KMS-11 (cell line): ENCODE measurements at regions not wholly inside any gene's neighbourhood (a gene's known extent, or its start where the extent isn't known, plus 50 kb on each side); places are given as distances from the start of the nearest gene placed in this dataset.

Source experiments
- H2AFZ ChIP-seq: fragments of 200-600 bp; sonication (generic); 2 replicates; pipeline ENCODE4 v1.6.1; 2016; ENCODE audit warnings: antibody characterized with exemption, mixed run types, low read depth
- H3K27ac ChIP-seq: fragments of 200-600 bp; sonication (generic); 2 replicates; pipeline ENCODE4 v1.6.1; 2016; ENCODE audit warnings: mild to moderate bottlenecking, mixed run types
- H3K27me3 ChIP-seq: fragments of 200-600 bp; sonication (generic); 2 replicates; pipeline ENCODE4 v1.6.1; 2017; ENCODE audit warnings: mild to moderate bottlenecking, low read depth, mixed run types, moderate library complexity; ENCODE audit not compliant: insufficient read depth
- H3K36me3 ChIP-seq: fragments of 200-600 bp; sonication (generic); 2 replicates; pipeline ENCODE4 v1.6.1; 2017; ENCODE audit warnings: mild to moderate bottlenecking, mixed run types; ENCODE audit not compliant: insufficient read depth
- H3K4me1 ChIP-seq: fragments of 200-600 bp; sonication (generic); 2 replicates; pipeline ENCODE4 v1.6.1; 2016; ENCODE audit warnings: mild to moderate bottlenecking, low read depth, mixed run types; ENCODE audit not compliant: poor library complexity, severe bottlenecking
- H3K4me2 ChIP-seq: fragments of 200-600 bp; sonication (generic); 2 replicates; pipeline ENCODE4 v1.7.0; 2016; ENCODE audit warnings: mild to moderate bottlenecking, mixed run types
- H3K4me3 ChIP-seq: fragments of 200-600 bp; sonication (generic); IDR thresholded peaks from 2 replicates; pipeline ENCODE4 v1.6.1; 2017; ENCODE audit warnings: low read depth, low read length, mixed read lengths; ENCODE audit not compliant: insufficient read depth
- H3K79me2 ChIP-seq: fragments of 200-600 bp; sonication (generic); 2 replicates; pipeline ENCODE4 v1.6.1; 2016; ENCODE audit warnings: low read depth, mixed run types; ENCODE audit not compliant: insufficient read depth
- H3K9ac ChIP-seq: fragments of 200-600 bp; sonication (generic); 2 replicates; pipeline ENCODE4 v1.6.1; 2016; ENCODE audit warnings: mild to moderate bottlenecking, mixed run types
- H4K20me1 ChIP-seq: fragments of 200-600 bp; sonication (generic); 2 replicates; pipeline ENCODE4 v1.6.1; 2016; ENCODE audit warnings: mild to moderate bottlenecking, mixed run types; ENCODE audit not compliant: insufficient read depth
- TF ChIP-seq, protein P1 (sequence below): fragments of 200-600 bp; sonication (generic); conservative IDR thresholded peaks from 2 replicates; pipeline ENCODE4 v1.6.1; 2017; ENCODE audit warnings: low read depth, mild to moderate bottlenecking, antibody characterized with exemption, low read length, moderate library complexity, mixed read lengths

DNA sequence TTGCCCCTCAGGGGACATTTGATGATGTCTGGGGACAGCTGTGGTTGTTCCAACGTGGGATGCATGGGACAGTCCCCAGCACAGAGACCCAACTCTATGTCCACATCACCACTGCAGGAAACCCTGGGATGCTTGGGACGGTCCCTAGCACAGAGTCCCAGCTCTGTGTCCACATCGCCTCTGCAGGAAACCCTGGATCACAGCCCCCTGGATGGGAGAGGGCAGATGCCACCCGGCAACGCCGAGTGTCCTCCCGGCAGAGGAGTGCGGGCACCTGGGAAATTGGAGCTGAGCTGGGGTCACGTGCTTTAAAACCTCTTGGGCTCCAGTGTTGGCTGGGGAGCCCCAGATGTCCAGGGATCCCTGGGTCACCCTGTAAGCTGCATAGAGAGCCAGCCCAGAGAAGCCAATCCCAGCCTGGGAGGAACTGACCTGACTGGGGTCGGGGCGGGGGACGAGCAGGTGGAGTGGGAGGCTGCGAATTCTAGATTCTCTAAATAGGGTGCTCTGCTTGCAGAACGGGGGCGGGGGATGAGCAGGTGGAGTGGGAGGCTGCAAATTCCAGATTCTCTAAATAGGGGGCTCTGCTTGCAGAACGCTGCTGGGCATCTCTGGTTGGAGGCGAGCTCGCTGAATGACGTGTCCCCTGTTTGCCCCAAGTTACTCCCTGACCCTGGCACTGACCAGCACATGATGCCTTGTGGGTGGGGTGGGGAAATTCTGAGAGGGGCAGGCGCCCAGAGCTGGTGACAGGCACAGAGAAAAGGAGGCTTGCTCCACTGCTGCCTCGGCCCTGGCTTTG is 1197.8 kb downstream of the BRD1 start:
- Histone ChIP-seq H3K4me1 (no peaks in the 10 kb centered on the region), H4K20me1 (no peaks in the 10 kb centered on the region), H3K9ac (no peak overlapping the region)

DNA sequence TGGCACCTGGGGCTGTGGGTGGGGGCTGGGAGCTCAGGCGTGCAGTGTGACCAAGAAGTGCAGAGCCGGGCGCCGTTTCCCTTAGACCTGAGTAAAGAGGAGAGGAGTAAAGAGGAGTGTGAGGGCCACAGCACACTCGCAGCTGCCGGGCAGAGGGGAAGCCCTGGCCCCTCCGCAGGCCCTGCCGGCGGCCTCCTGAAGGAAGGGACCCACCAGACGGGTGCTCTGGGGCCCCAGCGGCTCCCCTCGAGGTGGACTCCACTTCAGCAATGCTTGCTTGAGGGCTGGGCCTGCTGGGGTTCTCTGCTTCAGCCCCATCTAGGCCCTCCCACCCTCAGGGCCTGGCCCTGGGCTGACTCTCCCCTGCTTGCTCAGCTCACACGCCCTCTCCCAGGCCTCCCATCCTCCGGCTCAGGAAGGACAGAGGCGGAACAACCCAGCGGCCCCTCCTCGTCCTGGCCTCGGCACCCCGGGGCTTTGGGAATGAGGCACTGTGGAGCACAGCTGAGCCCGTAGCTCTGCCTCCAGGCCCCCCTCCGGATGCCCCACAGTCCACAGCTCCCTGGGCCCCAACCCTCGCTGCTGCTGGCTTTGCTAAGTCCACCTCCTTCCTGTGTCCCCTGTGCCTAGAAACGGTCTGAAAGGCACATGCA is 1198.7 kb downstream of the BRD1 start:
- Histone ChIP-seq H3K79me2 (no peaks in the 10 kb centered on the region), H2AFZ (no peak overlapping the region), H3K27me3 (no peaks in the 10 kb centered on the region), H3K36me3 (no peaks in the 10 kb centered on the region), H3K4me2 (no peak overlapping the region), H3K27ac (no peak overlapping the region), H3K9ac (no peak overlapping the region), H4K20me1 (no peaks in the 10 kb centered on the region), H3K4me1 (no peaks in the 10 kb centered on the region), H3K4me3 (no peak overlapping the region)
- TF ChIP-seq, protein P1, sequence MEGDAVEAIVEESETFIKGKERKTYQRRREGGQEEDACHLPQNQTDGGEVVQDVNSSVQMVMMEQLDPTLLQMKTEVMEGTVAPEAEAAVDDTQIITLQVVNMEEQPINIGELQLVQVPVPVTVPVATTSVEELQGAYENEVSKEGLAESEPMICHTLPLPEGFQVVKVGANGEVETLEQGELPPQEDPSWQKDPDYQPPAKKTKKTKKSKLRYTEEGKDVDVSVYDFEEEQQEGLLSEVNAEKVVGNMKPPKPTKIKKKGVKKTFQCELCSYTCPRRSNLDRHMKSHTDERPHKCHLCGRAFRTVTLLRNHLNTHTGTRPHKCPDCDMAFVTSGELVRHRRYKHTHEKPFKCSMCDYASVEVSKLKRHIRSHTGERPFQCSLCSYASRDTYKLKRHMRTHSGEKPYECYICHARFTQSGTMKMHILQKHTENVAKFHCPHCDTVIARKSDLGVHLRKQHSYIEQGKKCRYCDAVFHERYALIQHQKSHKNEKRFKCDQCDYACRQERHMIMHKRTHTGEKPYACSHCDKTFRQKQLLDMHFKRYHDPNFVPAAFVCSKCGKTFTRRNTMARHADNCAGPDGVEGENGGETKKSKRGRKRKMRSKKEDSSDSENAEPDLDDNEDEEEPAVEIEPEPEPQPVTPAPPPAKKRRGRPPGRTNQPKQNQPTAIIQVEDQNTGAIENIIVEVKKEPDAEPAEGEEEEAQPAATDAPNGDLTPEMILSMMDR: no peak

More for the DNA sequence above, 1197.8 kb downstream of the BRD1 start:
- Histone ChIP-seq H3K36me3 (no peaks in the 10 kb centered on the region), H3K4me3 (no peak overlapping the region), H3K79me2 (no peaks in the 10 kb centered on the region), H3K27ac (no peak overlapping the region), H3K4me2 (no peak overlapping the region), H3K27me3 (no peaks in the 10 kb centered on the region), H2AFZ (no peak overlapping the region)
- TF ChIP-seq, protein P1: no peak

DNA sequence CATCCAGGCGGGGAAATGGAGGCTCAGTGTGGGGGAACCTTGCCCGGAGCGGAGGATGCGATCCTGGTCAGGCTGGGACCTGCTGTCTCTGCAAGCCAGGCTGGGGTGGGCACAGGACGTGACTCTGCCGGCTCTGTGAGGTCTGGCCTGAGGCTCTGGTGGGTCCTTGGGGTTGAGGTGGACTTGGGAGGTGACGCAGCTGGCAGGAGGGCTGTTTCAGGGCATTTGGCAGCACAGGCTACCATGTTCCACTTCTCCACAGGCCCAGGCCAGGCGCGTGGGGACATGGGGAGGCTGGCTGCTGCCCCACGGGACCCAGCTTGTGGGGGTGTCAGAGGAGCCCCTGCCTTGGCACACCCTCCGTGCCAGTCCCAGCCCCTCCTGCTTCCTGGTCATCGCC is 1199.7 kb downstream of the BRD1 start:
- Histone ChIP-seq H3K36me3 (no peaks in the 10 kb centered on the region), H3K4me3 (no peak overlapping the region), H3K79me2 (no peaks in the 10 kb centered on the region), H3K4me1 (no peaks in the 10 kb centered on the region), H4K20me1 (no peaks in the 10 kb centered on the region), H2AFZ (no peak overlapping the region), H3K4me2 (no peak overlapping the region), H3K27ac (no peak overlapping the region), H3K9ac (no peak overlapping the region), H3K27me3 (no peaks in the 10 kb centered on the region)
- TF ChIP-seq, protein P1: no peak

DNA sequence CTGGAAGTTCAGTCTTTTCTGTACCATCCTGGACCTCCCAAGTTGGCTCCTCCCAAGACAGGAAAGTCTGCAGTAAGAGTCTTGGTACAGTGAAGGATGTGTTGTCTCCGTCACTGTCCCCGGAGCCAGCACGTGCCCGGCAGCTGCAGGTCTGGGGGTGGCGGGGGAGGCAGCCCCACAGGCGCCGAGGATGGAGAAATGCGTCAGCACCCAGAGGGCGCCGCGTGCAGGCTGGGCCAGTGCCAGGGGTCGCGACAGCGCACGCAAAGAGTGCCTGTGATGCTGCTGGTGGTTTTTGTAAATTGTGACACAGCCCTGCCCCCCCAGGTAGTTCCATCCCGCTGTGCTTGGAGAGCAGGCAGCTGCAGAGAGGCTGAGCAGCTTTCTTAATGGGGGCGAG is 1200.5 kb downstream of the BRD1 start:
- no peak overlapping the region for H3K9ac ChIP-seq
- H3K27me3 ChIP-seq: no peaks in the 10 kb centered on the region
- no peaks in the 10 kb centered on the region for H3K79me2 ChIP-seq
- H2AFZ ChIP-seq: no peak overlapping the region
- H3K4me3 ChIP-seq: no peak overlapping the region
- no peak overlapping the region for H3K27ac ChIP-seq
- TF ChIP-seq, protein P1: no peak
- no peak overlapping the region for H3K4me2 ChIP-seq
- H3K4me1 ChIP-seq: no peaks in the 10 kb centered on the region
- H4K20me1 ChIP-seq: no peaks in the 10 kb centered on the region
- no peaks in the 10 kb centered on the region for H3K36me3 ChIP-seq
